Thoracic aorta (tissue), 2 donors: ENCODE measurements at regions not wholly inside any gene's neighbourhood (a gene's known extent, or its start where the extent isn't known, plus 50 kb on each side); places are given as distances from the start of the nearest gene placed in this dataset.

Experiments
- ATAC-seq: fragments of 150-250 bp; one replicate; pipeline ENCODE4 v1.8.0; 2017; ENCODE audit warnings: low read depth; ENCODE audit not compliant: insufficient number of reproducible peaks, low FRiP score
- DNase-seq: peaks from one replicate; pipeline ENCODE4 v3.0.0-alpha.2; 2020; ENCODE audit warnings: low spot score
- H3K27ac ChIP-seq, 2 donors: fragments of 200-600 bp; sonication (generic); 1 replicate in 1 of 2; 2 replicates in 1 of 2; pipeline ENCODE4 v1.5.1; 2016; ENCODE audit warnings: mild to moderate bottlenecking in 2 of 2, moderate library complexity in 2 of 2
- H3K27me3 ChIP-seq: fragments of 200-600 bp; sonication (generic); replicated peaks from 2 replicates; pipeline ENCODE4 v1.6.0; 2016; ENCODE audit warnings: mild to moderate bottlenecking; ENCODE audit not compliant: insufficient read depth
- H3K36me3 ChIP-seq: fragments of 200-600 bp; sonication (generic); one replicate; pipeline ENCODE4 v1.5.1; 2016
- H3K4me1 ChIP-seq, 2 donors: fragments of 200-600 bp; sonication (generic); 1 replicate in 1 of 2; 2 replicates in 1 of 2; pipeline versions ENCODE4 v1.5.1 to v1.6.0; 2016; ENCODE audit warnings: low read depth in 2 of 2, mild to moderate bottlenecking in 1 of 2; ENCODE audit not compliant: control insufficient read depth in 1 of 2
- H3K4me3 ChIP-seq: fragments of 200-600 bp; sonication (generic); 2 replicates; pipeline ENCODE4 v1.5.1; 2016; ENCODE audit warnings: mild to moderate bottlenecking
- H3K9me3 ChIP-seq: fragments of 200-600 bp; sonication (generic); 2 replicates; pipeline ENCODE4 v1.5.1; 2016
- CTCF ChIP-seq: fragments of 200-600 bp; sonication (generic); IDR thresholded peaks from one replicate; pipeline ENCODE4 v1.5.1; 2019; ENCODE audit warnings: antibody characterized with exemption

GRCh38 chr21:17003258-17003615 lies 509.6 kb upstream of the CXADR start:
- Histone ChIP-seq H3K4me3 (no peak overlapping the region), H3K4me1 (peaks cover 0 to 8% of the 10 kb centered on the region in 2 donors), H3K9me3 (no peaks in the 10 kb centered on the region), H3K27me3 (no peaks in the 10 kb centered on the region), H3K36me3 (no peaks in the 10 kb centered on the region), H3K27ac (no peak overlapping the region)
- DNase-seq (no peak), ATAC-seq (no peak)
- no peak for TF ChIP-seq CTCF

GRCh38 chr21:17003763-17004373 lies 509.0 kb upstream of the CXADR start:
- Histone ChIP-seq H3K27me3 (no peaks in the 10 kb centered on the region), H3K4me3 (peak overlapping the region; percentile 54), H3K9me3 (no peaks in the 10 kb centered on the region), H3K4me1 (peaks cover 0 to 8% of the 10 kb centered on the region in 2 donors), H3K27ac (no peak overlapping the region), H3K36me3 (no peaks in the 10 kb centered on the region)
- TF ChIP-seq CTCF, result no peak
- ATAC-seq (no peak), DNase-seq (no peak)

- no peaks in the 10 kb centered on the region for H3K27me3 ChIP-seq
- no peaks in the 10 kb centered on the region for H3K4me1 ChIP-seq
- H3K4me3 ChIP-seq, result no peak overlapping the region
- no peak for TF ChIP-seq CTCF
- H3K27ac ChIP-seq, result no peak overlapping the region
- ATAC-seq (no peak), DNase-seq (no peak)
- H3K36me3 ChIP-seq, result no peaks in the 10 kb centered on the region
- peaks cover 5% of the 10 kb centered on the region for H3K9me3 ChIP-seq
Measured at GRCh38 chr21:17032141-17032655, 480.6 kb upstream of the CXADR start.

GRCh38 chr21:17044696-17045095 lies 468.1 kb upstream of the CXADR start:
- no peak for TF ChIP-seq CTCF
- H3K27me3 ChIP-seq, result no peaks in the 10 kb centered on the region
- H3K36me3 ChIP-seq, result no peaks in the 10 kb centered on the region
- ATAC-seq (no peak), DNase-seq (no peak)
- no peaks in the 10 kb centered on the region for H3K4me1 ChIP-seq
- H3K9me3 ChIP-seq, result no peaks in the 10 kb centered on the region
- no peak overlapping the region for H3K4me3 ChIP-seq
- no peak overlapping the region for H3K27ac ChIP-seq

- TF ChIP-seq CTCF, result no peak
- Histone ChIP-seq H3K36me3 (no peaks in the 10 kb centered on the region), H3K9me3 (no peaks in the 10 kb centered on the region), H3K27me3 (no peaks in the 10 kb centered on the region), H3K4me3 (no peak overlapping the region), H3K27ac (no peak overlapping the region), H3K4me1 (no peaks in the 10 kb centered on the region)
- DNase-seq (no peak), ATAC-seq (no peak)
Measured at GRCh38 chr21:17045214-17045853, 467.5 kb upstream of the CXADR start.
